GM20000 (cell line): ENCODE measurements at regions not wholly inside any gene's neighbourhood (a gene's known extent, or its start where the extent isn't known, plus 50 kb on each side); places are given as distances from the start of the nearest gene placed in this dataset.

Source experiments
- DNase-seq: peaks from one replicate; pipeline ENCODE4 v3.0.0; 2012; ENCODE audit warnings: low spot score
- CTCF ChIP-seq: IDR thresholded peaks from 2 replicates; pipeline ENCODE4 v1.5.1; 2012; ENCODE audit warnings: mild to moderate bottlenecking, control low read depth; ENCODE audit errors: extremely low read depth, missing control alignments

- DNase-seq = no peak
- TF ChIP-seq CTCF = no peak
Measured at GRCh38 chr4:20580907-20581306, 119.4 kb upstream of the PACRGL start.

GRCh38 chr4:20589436-20589835 is 110.8 kb upstream of the PACRGL start:
- TF ChIP-seq CTCF = no peak
- DNase-seq = no peak

GRCh38 chr4:20590849-20591248 is 109.4 kb upstream of the PACRGL start:
- TF ChIP-seq CTCF = no peak
- no peak for DNase-seq

GRCh38 chr4:20591571-20591970 is 108.7 kb upstream of the PACRGL start:
- no peak for TF ChIP-seq CTCF
- no peak for DNase-seq

GRCh38 chr4:20592013-20592412 is 108.2 kb upstream of the PACRGL start:
- TF ChIP-seq CTCF = no peak
- DNase-seq = no peak

- no peak for TF ChIP-seq CTCF
- DNase-seq = no peak
Measured at GRCh38 chr4:20592663-20593062, 107.6 kb upstream of the PACRGL start.

GRCh38 chr4:20598626-20599025 is 101.6 kb upstream of the PACRGL start:
- no peak for TF ChIP-seq CTCF
- no peak for DNase-seq
